Neural crest cell (in vitro differentiated cells): ENCODE measurements at regions not wholly inside any gene's neighbourhood (a gene's known extent, or its start where the extent isn't known, plus 50 kb on each side); places are given as distances from the start of the nearest gene placed in this dataset.

Experiments used
- DNase-seq: peaks from one replicate; pipeline ENCODE4 v3.0.0; 2021; ENCODE audit warnings: low read depth, mixed read lengths, low spot score
- H3K27ac Mint-ChIP-seq: one replicate; pipeline ENCODE4 v1.8.0; 2021; ENCODE audit warnings: mild to moderate bottlenecking, mixed read lengths; ENCODE audit not compliant: unreplicated experiment
- H3K27me3 Mint-ChIP-seq: 2 replicates; pipeline ENCODE4 v1.8.0; 2021; ENCODE audit warnings: low read depth, mild to moderate bottlenecking, mixed read lengths
- H3K36me3 Mint-ChIP-seq: 2 replicates; pipeline ENCODE4 v1.8.0; 2021; ENCODE audit warnings: low read depth, mild to moderate bottlenecking, mixed read lengths
- H3K4me1 Mint-ChIP-seq: 2 replicates; pipeline ENCODE4 v1.8.0; 2021; ENCODE audit warnings: mixed read lengths
- H3K4me3 Mint-ChIP-seq: one replicate; pipeline ENCODE4 v1.8.0; 2021; ENCODE audit warnings: mild to moderate bottlenecking, mixed read lengths
- H3K9me3 Mint-ChIP-seq: 2 replicates; pipeline ENCODE4 v1.8.0; 2021; ENCODE audit warnings: mixed read lengths
- TF ChIP-seq, protein P1 (sequence below): fragments of 200-600 bp; sonication (generic); conservative IDR thresholded peaks from 2 replicates; pipeline ENCODE4 v1.5.0; 2021; ENCODE audit warnings: antibody characterized with exemption, mild to moderate bottlenecking

DNA sequence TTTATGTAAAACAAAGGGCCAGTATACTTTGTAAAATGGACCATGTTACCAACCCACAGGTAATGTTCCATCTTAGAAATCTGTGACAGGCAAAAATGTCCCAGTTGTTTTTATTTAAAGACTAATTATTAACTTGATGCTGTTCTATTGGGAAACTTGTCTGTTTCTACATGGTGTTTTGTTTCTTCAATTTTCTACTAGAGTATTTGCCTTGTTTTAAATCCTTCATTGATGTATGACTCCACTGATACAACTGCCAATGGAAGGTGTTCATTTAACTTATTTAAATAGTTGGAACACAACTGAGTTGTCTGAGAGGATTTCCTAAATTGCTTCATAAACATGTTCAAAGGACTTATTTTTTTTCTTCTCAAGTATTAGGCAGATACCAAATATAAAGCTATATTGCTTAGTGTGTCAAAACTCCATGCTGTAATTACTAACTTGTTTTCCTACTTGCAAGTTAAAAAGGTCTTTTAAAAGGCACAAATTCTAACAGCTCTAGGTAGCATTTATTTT lies 152.0 kb upstream of the XPO1 start:
- DNase-seq: no peak
- Mint-ChIP-seq H3K27ac (no peak overlapping the region), H3K36me3 (no peaks in the 10 kb centered on the region), H3K4me1 (peaks cover 6% of the 10 kb centered on the region), H3K27me3 (no peaks in the 10 kb centered on the region), H3K4me3 (no peak overlapping the region), H3K9me3 (no peaks in the 10 kb centered on the region)
- TF ChIP-seq, protein P1, sequence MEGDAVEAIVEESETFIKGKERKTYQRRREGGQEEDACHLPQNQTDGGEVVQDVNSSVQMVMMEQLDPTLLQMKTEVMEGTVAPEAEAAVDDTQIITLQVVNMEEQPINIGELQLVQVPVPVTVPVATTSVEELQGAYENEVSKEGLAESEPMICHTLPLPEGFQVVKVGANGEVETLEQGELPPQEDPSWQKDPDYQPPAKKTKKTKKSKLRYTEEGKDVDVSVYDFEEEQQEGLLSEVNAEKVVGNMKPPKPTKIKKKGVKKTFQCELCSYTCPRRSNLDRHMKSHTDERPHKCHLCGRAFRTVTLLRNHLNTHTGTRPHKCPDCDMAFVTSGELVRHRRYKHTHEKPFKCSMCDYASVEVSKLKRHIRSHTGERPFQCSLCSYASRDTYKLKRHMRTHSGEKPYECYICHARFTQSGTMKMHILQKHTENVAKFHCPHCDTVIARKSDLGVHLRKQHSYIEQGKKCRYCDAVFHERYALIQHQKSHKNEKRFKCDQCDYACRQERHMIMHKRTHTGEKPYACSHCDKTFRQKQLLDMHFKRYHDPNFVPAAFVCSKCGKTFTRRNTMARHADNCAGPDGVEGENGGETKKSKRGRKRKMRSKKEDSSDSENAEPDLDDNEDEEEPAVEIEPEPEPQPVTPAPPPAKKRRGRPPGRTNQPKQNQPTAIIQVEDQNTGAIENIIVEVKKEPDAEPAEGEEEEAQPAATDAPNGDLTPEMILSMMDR: no peak

DNA sequence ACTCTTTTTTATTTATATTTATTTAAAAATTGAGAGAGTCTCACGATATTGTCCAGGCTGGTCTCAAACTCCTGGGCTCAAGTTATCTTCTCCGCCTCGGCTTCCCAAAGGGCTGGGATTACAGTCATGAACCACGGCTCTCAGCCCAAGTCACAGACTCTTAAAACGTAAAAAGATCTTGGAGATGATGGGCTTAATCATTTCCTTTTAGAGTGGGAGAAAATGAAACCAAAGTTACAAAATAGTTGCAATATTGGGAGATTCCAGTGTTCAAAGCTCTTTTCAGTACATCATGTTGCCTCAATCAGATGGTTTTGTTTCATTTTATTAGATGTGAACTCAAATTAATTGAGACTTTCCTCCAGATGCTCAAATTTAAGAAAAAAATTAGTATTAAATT lies 151.4 kb upstream of the XPO1 start:
- Mint-ChIP-seq H3K27me3 (no peaks in the 10 kb centered on the region), H3K27ac (no peak overlapping the region), H3K4me3 (no peak overlapping the region), H3K9me3 (no peaks in the 10 kb centered on the region), H3K36me3 (no peaks in the 10 kb centered on the region), H3K4me1 (peaks cover 4% of the 10 kb centered on the region)
- TF ChIP-seq, protein P1: no peak
- no peak for DNase-seq

DNA sequence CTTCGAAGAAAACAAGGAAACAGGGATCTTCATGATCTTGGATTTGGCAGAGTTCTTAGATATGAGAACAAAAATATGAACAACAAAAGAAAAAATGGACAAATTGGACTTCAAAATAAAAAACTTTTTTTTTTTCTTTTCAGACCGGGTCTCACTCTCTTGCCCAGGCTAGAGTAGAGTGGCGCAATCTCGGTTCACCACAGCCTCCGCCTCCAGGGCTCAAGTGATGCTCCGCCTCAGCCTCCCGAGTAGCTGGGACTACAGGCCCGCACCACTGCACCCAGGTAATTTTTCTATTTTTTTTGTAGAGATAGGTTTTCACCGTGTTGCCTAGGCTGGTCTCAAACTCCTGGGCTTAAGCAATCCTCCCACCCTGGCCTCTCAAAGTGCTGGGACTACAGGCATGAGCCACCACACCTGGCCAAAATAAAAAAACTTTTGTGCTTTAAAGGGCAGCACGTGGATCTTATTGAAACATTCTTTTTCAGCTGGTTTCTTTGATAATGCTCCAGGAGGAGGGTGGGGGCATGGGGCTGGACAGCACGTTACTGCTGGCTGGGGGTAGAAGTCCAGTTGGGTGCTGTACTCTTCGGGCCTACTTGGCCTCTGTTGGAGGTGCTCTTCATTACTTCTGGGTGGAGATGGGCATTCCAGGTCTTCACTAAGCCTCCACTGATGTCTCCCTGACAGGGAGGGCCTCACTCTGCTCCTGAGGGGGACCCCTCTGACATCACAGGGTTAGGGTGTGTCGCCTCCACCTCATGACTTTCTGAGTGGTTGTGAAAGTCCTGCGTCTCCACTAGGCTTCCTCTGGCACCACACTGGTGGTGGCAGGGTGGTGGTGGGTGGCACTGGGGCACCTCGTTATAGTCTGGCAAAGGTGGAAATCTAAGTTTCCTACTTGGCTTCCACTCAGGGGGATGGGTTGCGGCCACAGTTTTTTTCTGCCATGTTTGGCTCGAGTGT lies 150.5 kb upstream of the XPO1 start:
- no peak for DNase-seq
- no peaks in the 10 kb centered on the region for H3K9me3 Mint-ChIP-seq

DNA sequence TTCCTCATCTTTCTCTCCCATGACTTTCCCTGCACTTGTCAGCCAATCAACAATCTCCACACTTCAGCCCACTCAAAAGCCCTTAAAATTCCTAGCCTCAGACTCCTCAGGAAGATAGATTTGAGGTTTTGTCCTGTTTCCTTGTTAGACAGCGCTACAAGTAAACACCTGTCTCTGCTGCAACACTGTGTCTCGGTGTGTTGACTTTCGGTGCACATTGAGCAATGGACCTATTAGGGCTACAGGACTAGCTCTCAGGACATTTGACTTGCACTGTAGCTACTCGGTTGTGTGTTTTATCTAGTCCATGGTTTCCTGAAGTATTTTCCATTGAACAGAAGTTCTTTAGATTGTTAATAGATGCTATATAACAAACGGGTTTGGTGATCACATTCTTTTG lies 140.9 kb upstream of the XPO1 start:
- DNase-seq: no peak
- Mint-ChIP-seq H3K27me3 (no peaks in the 10 kb centered on the region), H3K9me3 (peaks cover 14% of the 10 kb centered on the region), H3K27ac (no peak overlapping the region), H3K4me3 (no peak overlapping the region), H3K36me3 (peaks cover 5% of the 10 kb centered on the region), H3K4me1 (peaks cover 4% of the 10 kb centered on the region)
- TF ChIP-seq, protein P1: no peak

More for the DNA sequence above, 150.5 kb upstream of the XPO1 start:
- Mint-ChIP-seq H3K27me3 (no peaks in the 10 kb centered on the region), H3K4me3 (no peak overlapping the region), H3K27ac (no peak overlapping the region), H3K36me3 (no peaks in the 10 kb centered on the region), H3K4me1 (no peaks in the 10 kb centered on the region)
- TF ChIP-seq, protein P1: no peak

DNA sequence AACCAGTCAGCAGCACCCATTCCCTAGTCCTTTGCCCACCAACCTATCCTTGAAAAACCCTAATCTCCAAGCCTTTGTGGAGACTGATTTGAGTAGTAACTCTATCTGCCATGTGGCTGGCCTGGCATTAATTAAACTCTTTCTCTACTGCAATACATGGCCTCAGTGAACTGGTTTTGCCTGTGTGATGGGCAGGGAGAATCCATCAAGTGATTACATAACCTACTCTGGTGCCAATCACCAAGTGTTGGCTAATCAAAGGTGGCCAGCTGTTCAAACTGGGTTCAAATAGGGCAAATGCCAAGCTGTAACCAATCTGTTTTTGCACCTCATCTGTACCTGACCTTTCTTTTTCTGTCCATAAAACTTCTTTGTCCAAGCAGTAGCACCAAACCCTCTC lies 139.8 kb upstream of the XPO1 start:
- DNase-seq: no peak
- Mint-ChIP-seq H3K27me3 (no peaks in the 10 kb centered on the region), H3K27ac (no peak overlapping the region), H3K4me1 (peaks cover under 1% of the 10 kb centered on the region), H3K36me3 (peaks cover 5% of the 10 kb centered on the region), H3K9me3 (peaks cover 15% of the 10 kb centered on the region), H3K4me3 (no peak overlapping the region)
- TF ChIP-seq, protein P1: no peak
